ENCODE measurements at regions not wholly inside any gene's neighbourhood (a gene's known extent, or its start where the extent isn't known, plus 50 kb on each side); places are given as distances from the start of the nearest gene placed in this dataset.

- TF ChIP-seq POLR2A (IDR thresholded peaks at IDR 0.05): no peak
- no peak for TF ChIP-seq CTCF (IDR thresholded peaks at IDR 0.05 in 4 of 5, conservative IDR thresholded peaks at IDR 0.05 in 1 of 5)
Observed at GRCh38 chr1:216896146-216896545, 172.9 kb upstream of the ESRRG start.
